Osteoblast (primary cell): ENCODE measurements at regions not wholly inside any gene's neighbourhood (a gene's known extent, or its start where the extent isn't known, plus 50 kb on each side); places are given as distances from the start of the nearest gene placed in this dataset.

Experiments
- DNase-seq: peaks from one replicate; pipeline ENCODE4 v3.0.0; 2011; ENCODE audit warnings: low spot score, mixed read lengths; ENCODE audit not compliant: insufficient read length; ENCODE audit errors: missing footprints
- H2AFZ ChIP-seq: 2 replicates; pipeline ENCODE4 v1.6.0; 2011; ENCODE audit warnings: mild to moderate bottlenecking, low read length
- H3K27ac ChIP-seq: 2 replicates; pipeline ENCODE4 v1.5.1; 2011; ENCODE audit warnings: mild to moderate bottlenecking, low read depth, low read length, moderate library complexity
- H3K27me3 ChIP-seq: 2 replicates; pipeline ENCODE4 v1.6.0; 2012; ENCODE audit warnings: mild to moderate bottlenecking, control low read depth, inconsistent platforms, low read length, moderate library complexity; ENCODE audit not compliant: insufficient read depth
- H3K36me3 ChIP-seq: 2 replicates; pipeline ENCODE4 v1.5.1; 2011; ENCODE audit warnings: mild to moderate bottlenecking, low read length, control low read depth, moderate library complexity; ENCODE audit not compliant: insufficient read depth
- H3K4me1 ChIP-seq: 2 replicates; pipeline ENCODE4 v1.5.1; 2011; ENCODE audit warnings: mild to moderate bottlenecking, low read length, control low read depth, moderate library complexity; ENCODE audit not compliant: insufficient read depth
- H3K4me2 ChIP-seq: 2 replicates; pipeline ENCODE4 v1.6.0; 2011; ENCODE audit warnings: mild to moderate bottlenecking, low read length; ENCODE audit not compliant: insufficient read depth
- H3K4me3 ChIP-seq: fragments of 200-600 bp; sonication (generic); 3 replicates; pipeline ENCODE4 v1.5.1; 2012; ENCODE audit warnings: mild to moderate bottlenecking, low read length, inconsistent platforms; ENCODE audit not compliant: insufficient read depth
- H3K79me2 ChIP-seq: 2 replicates; pipeline ENCODE4 v1.6.0; 2012; ENCODE audit warnings: mild to moderate bottlenecking, low read length, control low read depth, inconsistent platforms; ENCODE audit not compliant: insufficient read depth
- H3K9me3 ChIP-seq: 2 replicates; pipeline ENCODE4 v1.5.1; 2011; ENCODE audit warnings: low read depth, low read length, control low read depth
- H4K20me1 ChIP-seq: 2 replicates; pipeline ENCODE4 v1.6.0; 2012; ENCODE audit warnings: mild to moderate bottlenecking, low read length, control low read depth; ENCODE audit not compliant: insufficient read depth
- CTCF ChIP-seq: IDR thresholded peaks from 2 replicates; pipeline ENCODE4 v1.5.1; 2011; ENCODE audit warnings: mild to moderate bottlenecking, low read depth, low read length, moderate library complexity; ENCODE audit errors: extremely low read depth

DNA sequence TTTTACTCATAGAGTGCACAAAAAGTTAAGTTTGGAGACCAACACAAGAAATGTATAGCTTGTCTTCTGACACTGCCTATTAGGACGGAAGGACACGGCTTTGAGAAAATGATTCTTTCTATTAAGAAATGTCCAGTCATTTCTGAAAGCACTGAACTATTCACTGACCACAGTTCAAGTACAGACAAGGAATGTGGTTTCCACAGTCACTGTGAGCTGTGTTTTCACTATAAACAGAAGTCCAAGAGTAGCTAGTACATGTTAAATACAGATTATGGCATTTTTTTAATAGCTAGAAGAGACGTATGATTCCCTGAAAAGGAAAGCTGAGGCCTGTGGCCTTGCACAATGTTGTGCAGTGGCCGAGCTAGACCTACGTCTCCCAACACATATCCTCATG is 115.1 kb upstream of the GPM6A start:
- no peak overlapping the region for H3K27ac ChIP-seq
- DNase-seq = no peak
- no peaks in the 10 kb centered on the region for H4K20me1 ChIP-seq
- no peaks in the 10 kb centered on the region for H3K4me1 ChIP-seq
- TF ChIP-seq CTCF = no peak
- H3K9me3 ChIP-seq = no peaks in the 10 kb centered on the region
- no peaks in the 10 kb centered on the region for H3K79me2 ChIP-seq
- no peak overlapping the region for H3K4me2 ChIP-seq
- H2AFZ ChIP-seq = peak overlapping the region; percentile 25
- no peaks in the 10 kb centered on the region for H3K27me3 ChIP-seq
- H3K36me3 ChIP-seq = no peaks in the 10 kb centered on the region
- H3K4me3 ChIP-seq = no peak overlapping the region

DNA sequence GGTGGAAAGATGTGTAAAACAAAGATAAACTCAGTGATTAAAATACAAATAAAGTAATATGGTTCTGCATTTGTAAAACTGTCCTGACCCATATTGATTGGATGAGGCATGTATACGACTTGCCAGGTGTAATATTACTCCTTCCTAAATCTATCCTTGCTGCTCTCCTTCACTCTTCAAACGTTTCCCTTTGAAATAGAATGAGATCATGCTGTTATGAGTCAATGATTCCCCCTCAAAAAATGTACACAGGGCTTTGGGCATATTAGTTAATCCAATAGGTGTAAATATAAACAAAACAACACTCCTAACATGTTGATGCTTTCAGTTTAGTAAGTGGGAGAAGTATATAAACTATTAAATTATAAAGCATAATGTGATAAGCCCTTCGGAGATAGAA is 117.4 kb upstream of the GPM6A start:
- no peaks in the 10 kb centered on the region for H3K9me3 ChIP-seq
- no peaks in the 10 kb centered on the region for H3K27me3 ChIP-seq
- H4K20me1 ChIP-seq = no peaks in the 10 kb centered on the region
- H3K27ac ChIP-seq = no peak overlapping the region
- H3K79me2 ChIP-seq = no peaks in the 10 kb centered on the region
- no peak overlapping the region for H3K4me2 ChIP-seq
- no peaks in the 10 kb centered on the region for H3K36me3 ChIP-seq
- H2AFZ ChIP-seq = no peak overlapping the region
- no peak for DNase-seq
- no peak for TF ChIP-seq CTCF
- no peaks in the 10 kb centered on the region for H3K4me1 ChIP-seq
- H3K4me3 ChIP-seq = no peak overlapping the region

- no peak for TF ChIP-seq CTCF
- no peaks in the 10 kb centered on the region for H3K27me3 ChIP-seq
- no peaks in the 10 kb centered on the region for H4K20me1 ChIP-seq
- no peak overlapping the region for H2AFZ ChIP-seq
- no peaks in the 10 kb centered on the region for H3K36me3 ChIP-seq
- no peak overlapping the region for H3K27ac ChIP-seq
- H3K4me3 ChIP-seq = no peak overlapping the region
- H3K4me1 ChIP-seq = no peaks in the 10 kb centered on the region
- DNase-seq = no peak
- H3K4me2 ChIP-seq = no peak overlapping the region
- H3K79me2 ChIP-seq = no peaks in the 10 kb centered on the region
- H3K9me3 ChIP-seq = no peaks in the 10 kb centered on the region
Observed at GRCh38 chr4:175929932-175930331, 117.9 kb upstream of the GPM6A start.

DNA sequence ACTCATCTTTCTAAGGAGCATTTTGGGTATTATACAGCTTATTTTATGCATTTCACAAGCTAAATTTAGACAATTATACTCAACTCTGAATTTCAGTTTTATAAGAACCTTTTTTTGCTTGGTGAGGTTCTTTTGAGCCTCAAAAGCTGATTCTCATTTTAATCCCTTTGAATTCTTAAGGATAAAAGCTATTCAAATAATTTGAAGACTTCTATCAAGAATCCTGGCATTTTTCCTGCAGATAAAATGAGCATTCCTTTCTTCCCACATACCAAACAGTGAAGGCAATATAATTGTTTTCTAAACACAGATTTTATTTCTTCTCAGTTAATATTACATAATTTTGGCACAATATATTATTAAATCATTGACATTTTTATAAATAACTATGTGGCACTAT is 118.4 kb upstream of the GPM6A start:
- DNase-seq = no peak
- H4K20me1 ChIP-seq = no peaks in the 10 kb centered on the region
- H3K27me3 ChIP-seq = no peaks in the 10 kb centered on the region
- H3K4me1 ChIP-seq = no peaks in the 10 kb centered on the region
- TF ChIP-seq CTCF = no peak
- no peaks in the 10 kb centered on the region for H3K36me3 ChIP-seq
- H3K4me2 ChIP-seq = no peak overlapping the region
- H3K4me3 ChIP-seq = no peak overlapping the region
- no peak overlapping the region for H3K27ac ChIP-seq
- no peak overlapping the region for H2AFZ ChIP-seq
- H3K9me3 ChIP-seq = no peaks in the 10 kb centered on the region
- no peaks in the 10 kb centered on the region for H3K79me2 ChIP-seq
